ENCODE measurements at regions not wholly inside any gene's neighbourhood (a gene's known extent, or its start where the extent isn't known, plus 50 kb on each side); places are given as distances from the start of the nearest gene placed in this dataset.

GRCh38 chr5:62083661-62084060 lies 222.3 kb upstream of the KIF2A start:
- WGBS, 2 experiments (ENCODE audit: extremely low coverage in 1 of 2, insufficient coverage in 1 of 2, insufficient read length in 1 of 2, insufficient replicate concordance in 2 of 2, low coverage in 1 of 2, low lambda C conversion rate in 2 of 2, missing lambda C conversion rate in 1 of 2), result 80% methylated on average over 1 of the region's 1 CpG; no CpG with 5 or more reads in 1 of the 2 experiments
- FAIRE-seq, result no peak
- POLR2A ChIA-PET (ENCODE audit: partially characterized antibody), result no interaction called here

More at GRCh38 chr5:62083661-62084060, 222.3 kb upstream of the KIF2A start:
- Histone ChIP-seq H3K4me2 (ENCODE audit: insufficient read depth in 1 of 2, low read depth in 2 of 2, low read length in 2 of 2) (no peak overlapping the region), H2BK12ac (ENCODE audit: low read depth, low read length) (no peak overlapping the region), H3K27me3 (replicated peaks in 1 of 4; ENCODE audit: control insufficient read depth in 3 of 4, extremely low read depth in 1 of 4, insufficient read depth in 3 of 4, low read length in 3 of 4) (no peaks in the 10 kb centered on the region), H2AFZ (ENCODE audit: low read length) (no peak overlapping the region), H3K36me3 (ENCODE audit: control insufficient read depth in 2 of 4, insufficient read depth in 4 of 4, low read length in 3 of 4) (no peaks in the 10 kb centered on the region), H3K56ac (replicated peaks; ENCODE audit: insufficient read length, low read depth, low read length) (no peak overlapping the region), H3K9me3 (ENCODE audit: insufficient read depth in 2 of 2, low read depth in 1 of 2, low read length in 1 of 2) (no peaks in the 10 kb centered on the region), H3K23ac (ENCODE audit: insufficient read length) (no peak overlapping the region), H2BK5ac (ENCODE audit: low read depth, low read length) (no peak overlapping the region), H3K23me2 (ENCODE audit: low read depth, low read length) (no peaks in the 10 kb centered on the region), H3K79me1 (ENCODE audit: low read depth, low read length) (no peaks in the 10 kb centered on the region), H4K8ac (ENCODE audit: extremely low read depth, insufficient read depth, low read length) (no peak overlapping the region), H3K4ac (replicated peaks; ENCODE audit: insufficient read length, low read depth, low read length) (no peak overlapping the region), H4K91ac (replicated peaks; ENCODE audit: insufficient read length, low read length) (no peak overlapping the region), H3K27ac (ENCODE audit: low read depth, low read length) (no peak overlapping the region), H3K4me3 (ENCODE audit: extremely low read depth in 1 of 4, insufficient read depth in 2 of 4, low read depth in 3 of 4, low read length in 4 of 4) (no peak overlapping the region), H2BK120ac (replicated peaks; ENCODE audit: low read depth, low read length) (no peak overlapping the region), H2AK5ac (ENCODE audit: low read depth, low read length) (no peak overlapping the region), H4K20me1 (replicated peaks in 1 of 2; ENCODE audit: control insufficient read depth in 1 of 2, insufficient read depth in 2 of 2, low read length in 2 of 2) (no peaks in the 10 kb centered on the region), H3K4me1 (replicated peaks in 1 of 4; ENCODE audit: control insufficient read depth in 3 of 4, insufficient read depth in 4 of 4, low read length in 3 of 4) (peaks cover 0 to 4% (median 0%) of the 10 kb centered on the region in 4 experiments; a peak in 1 of 7 replicates), H3K79me2 (ENCODE audit: control insufficient read depth in 1 of 2, insufficient read depth in 2 of 2, low read length in 2 of 2) (no peaks in the 10 kb centered on the region), H3K14ac (ENCODE audit: insufficient read length) (no peak overlapping the region), H2BK20ac (ENCODE audit: low read length) (no peak overlapping the region; the same call in 1 of the 2 replicates), H3K9ac (replicated peaks in 1 of 4; ENCODE audit: extremely low read depth in 1 of 4, low read depth in 3 of 4, low read length in 3 of 4) (no peak overlapping the region), H3K18ac (ENCODE audit: extremely low read depth, low read length) (no peak overlapping the region), H4K5ac (ENCODE audit: insufficient read length, low read depth, low read length) (no peak overlapping the region), H2BK15ac (ENCODE audit: low read length) (no peak overlapping the region)
- CTCF ChIA-PET (ENCODE audit: partially characterized antibody), result interaction anchor here (1.6 to 2.0 kb wide), 2 partner anchors 17 to 29 kb away, joined by 4 to 5 read pairs; no protein-coding TSS in a partner anchor
- no peak for DNase-seq (ENCODE audit: low read depth in 1 of 2, low spot score in 2 of 2)
- TF ChIP-seq KDM1A (IDR thresholded peaks at IDR 0.05; ENCODE audit: borderline replicate concordance, low read length) (no peak), CEBPB (IDR thresholded peaks at IDR 0.05; ENCODE audit: low read depth, low read length) (no peak), NANOG (IDR thresholded peaks at IDR 0.05; ENCODE audit: insufficient read depth, low read depth, low read length, poor library complexity, severe bottlenecking) (no peak), NRF1 (IDR thresholded peaks at IDR 0.05; ENCODE audit: low read depth, low read length) (no peak), CREB1 (IDR thresholded peaks at IDR 0.05) (no peak)
